ENCODE measurements at regions not wholly inside any gene's neighbourhood (a gene's known extent, or its start where the extent isn't known, plus 50 kb on each side); places are given as distances from the start of the nearest gene placed in this dataset.

DNA sequence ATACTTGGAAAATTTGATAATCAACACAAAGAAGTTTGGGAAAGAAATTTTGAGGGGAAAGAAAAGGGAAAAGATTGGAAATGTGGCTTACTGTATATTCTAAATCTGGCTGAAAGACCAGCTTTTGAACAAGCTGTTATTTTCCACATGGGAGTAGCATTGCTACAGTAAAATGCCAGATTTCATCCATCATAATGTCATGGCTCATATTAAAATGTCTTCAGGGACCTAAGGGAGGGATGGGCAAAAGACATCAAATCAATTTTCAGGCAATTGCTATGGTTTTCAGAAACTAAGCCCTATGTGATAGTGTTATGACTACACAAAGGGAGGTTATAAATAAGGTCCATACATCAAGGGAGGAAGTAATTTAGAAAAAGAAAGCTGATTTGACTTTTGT, 1116.9 kb upstream of the CELF2 start:
- TF ChIP-seq, protein P1, sequence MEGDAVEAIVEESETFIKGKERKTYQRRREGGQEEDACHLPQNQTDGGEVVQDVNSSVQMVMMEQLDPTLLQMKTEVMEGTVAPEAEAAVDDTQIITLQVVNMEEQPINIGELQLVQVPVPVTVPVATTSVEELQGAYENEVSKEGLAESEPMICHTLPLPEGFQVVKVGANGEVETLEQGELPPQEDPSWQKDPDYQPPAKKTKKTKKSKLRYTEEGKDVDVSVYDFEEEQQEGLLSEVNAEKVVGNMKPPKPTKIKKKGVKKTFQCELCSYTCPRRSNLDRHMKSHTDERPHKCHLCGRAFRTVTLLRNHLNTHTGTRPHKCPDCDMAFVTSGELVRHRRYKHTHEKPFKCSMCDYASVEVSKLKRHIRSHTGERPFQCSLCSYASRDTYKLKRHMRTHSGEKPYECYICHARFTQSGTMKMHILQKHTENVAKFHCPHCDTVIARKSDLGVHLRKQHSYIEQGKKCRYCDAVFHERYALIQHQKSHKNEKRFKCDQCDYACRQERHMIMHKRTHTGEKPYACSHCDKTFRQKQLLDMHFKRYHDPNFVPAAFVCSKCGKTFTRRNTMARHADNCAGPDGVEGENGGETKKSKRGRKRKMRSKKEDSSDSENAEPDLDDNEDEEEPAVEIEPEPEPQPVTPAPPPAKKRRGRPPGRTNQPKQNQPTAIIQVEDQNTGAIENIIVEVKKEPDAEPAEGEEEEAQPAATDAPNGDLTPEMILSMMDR (IDR thresholded peaks at IDR 0.05; ENCODE audit: insufficient read depth, low read length) = no peak
- TF ChIP-seq, protein P2, sequence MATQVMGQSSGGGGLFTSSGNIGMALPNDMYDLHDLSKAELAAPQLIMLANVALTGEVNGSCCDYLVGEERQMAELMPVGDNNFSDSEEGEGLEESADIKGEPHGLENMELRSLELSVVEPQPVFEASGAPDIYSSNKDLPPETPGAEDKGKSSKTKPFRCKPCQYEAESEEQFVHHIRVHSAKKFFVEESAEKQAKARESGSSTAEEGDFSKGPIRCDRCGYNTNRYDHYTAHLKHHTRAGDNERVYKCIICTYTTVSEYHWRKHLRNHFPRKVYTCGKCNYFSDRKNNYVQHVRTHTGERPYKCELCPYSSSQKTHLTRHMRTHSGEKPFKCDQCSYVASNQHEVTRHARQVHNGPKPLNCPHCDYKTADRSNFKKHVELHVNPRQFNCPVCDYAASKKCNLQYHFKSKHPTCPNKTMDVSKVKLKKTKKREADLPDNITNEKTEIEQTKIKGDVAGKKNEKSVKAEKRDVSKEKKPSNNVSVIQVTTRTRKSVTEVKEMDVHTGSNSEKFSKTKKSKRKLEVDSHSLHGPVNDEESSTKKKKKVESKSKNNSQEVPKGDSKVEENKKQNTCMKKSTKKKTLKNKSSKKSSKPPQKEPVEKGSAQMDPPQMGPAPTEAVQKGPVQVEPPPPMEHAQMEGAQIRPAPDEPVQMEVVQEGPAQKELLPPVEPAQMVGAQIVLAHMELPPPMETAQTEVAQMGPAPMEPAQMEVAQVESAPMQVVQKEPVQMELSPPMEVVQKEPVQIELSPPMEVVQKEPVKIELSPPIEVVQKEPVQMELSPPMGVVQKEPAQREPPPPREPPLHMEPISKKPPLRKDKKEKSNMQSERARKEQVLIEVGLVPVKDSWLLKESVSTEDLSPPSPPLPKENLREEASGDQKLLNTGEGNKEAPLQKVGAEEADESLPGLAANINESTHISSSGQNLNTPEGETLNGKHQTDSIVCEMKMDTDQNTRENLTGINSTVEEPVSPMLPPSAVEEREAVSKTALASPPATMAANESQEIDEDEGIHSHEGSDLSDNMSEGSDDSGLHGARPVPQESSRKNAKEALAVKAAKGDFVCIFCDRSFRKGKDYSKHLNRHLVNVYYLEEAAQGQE (IDR thresholded peaks at IDR 0.05; ENCODE audit: insufficient replicate concordance, low read depth) = no peak
- TF ChIP-seq POLR2AphosphoS5 (IDR thresholded peaks at IDR 0.05; ENCODE audit: low read depth) (no peak), GABPA (IDR thresholded peaks at IDR 0.05; ENCODE audit: low read depth) (no peak)

All from HL-60 (cell line).